Neuron (in vitro differentiated cells): ENCODE measurements at regions not wholly inside any gene's neighbourhood (a gene's known extent, or its start where the extent isn't known, plus 50 kb on each side); places are given as distances from the start of the nearest gene placed in this dataset.

ENCODE experiments used
- H2AFZ ChIP-seq: one replicate; pipeline ENCODE4 v1.6.1; 2013; ENCODE audit warnings: low read depth, mild to moderate bottlenecking, inconsistent platforms, low read length, moderate library complexity
- H3K27me3 ChIP-seq: one replicate; pipeline ENCODE4 v1.6.1; 2013; ENCODE audit warnings: low read length; ENCODE audit not compliant: insufficient read depth
- H3K36me3 ChIP-seq: one replicate; pipeline ENCODE4 v1.6.1; 2013; ENCODE audit warnings: low read length; ENCODE audit not compliant: insufficient read depth
- H3K4me1 ChIP-seq: one replicate; pipeline ENCODE4 v1.6.1; 2013; ENCODE audit warnings: low read length; ENCODE audit not compliant: insufficient read depth
- H3K4me3 ChIP-seq: 2 replicates; pipeline ENCODE4 v1.5.1; 2013; ENCODE audit warnings: mild to moderate bottlenecking, low read length, moderate library complexity
- H3K9me3 ChIP-seq: one replicate; pipeline ENCODE4 v1.6.1; 2013; ENCODE audit warnings: low read length

GRCh38 chr4:67124716-67125115, 420.6 kb downstream of the CENPC start:
- H2AFZ ChIP-seq = no peak overlapping the region

DNA sequence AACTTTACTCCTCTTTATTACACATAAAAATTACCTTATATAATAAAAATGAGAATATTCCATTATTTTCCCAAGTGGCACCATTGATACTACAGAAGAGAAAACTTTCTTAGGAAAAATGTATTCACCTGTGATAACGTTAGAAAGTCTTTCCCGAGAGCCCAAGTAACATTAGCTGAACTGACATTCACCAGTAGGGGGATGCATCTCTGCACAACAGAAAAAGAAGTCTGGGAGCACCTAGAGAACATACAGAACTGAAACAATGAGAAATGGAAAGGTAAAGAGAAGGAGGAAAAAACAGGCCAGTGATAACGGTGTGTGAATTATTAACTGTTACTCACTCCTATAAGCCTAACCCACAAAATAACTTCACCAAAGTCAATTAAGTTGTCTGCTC, 423.3 kb downstream of the CENPC start:
- Histone ChIP-seq H3K27me3 (no peaks in the 10 kb centered on the region), H3K36me3 (no peaks in the 10 kb centered on the region), H3K4me3 (no peak overlapping the region), H3K9me3 (no peaks in the 10 kb centered on the region), H3K4me1 (peaks cover 8% of the 10 kb centered on the region), H2AFZ (no peak overlapping the region)

More at GRCh38 chr4:67124716-67125115, 420.6 kb downstream of the CENPC start:
- Histone ChIP-seq H3K36me3 (no peaks in the 10 kb centered on the region), H3K4me3 (no peak overlapping the region), H3K4me1 (peaks cover 8% of the 10 kb centered on the region), H3K9me3 (no peaks in the 10 kb centered on the region), H3K27me3 (no peaks in the 10 kb centered on the region)

- no peak overlapping the region for H3K4me3 ChIP-seq
- H3K4me1 ChIP-seq = peaks cover 8% of the 10 kb centered on the region
- no peaks in the 10 kb centered on the region for H3K9me3 ChIP-seq
- H3K36me3 ChIP-seq = no peaks in the 10 kb centered on the region
- H2AFZ ChIP-seq = no peak overlapping the region
- H3K27me3 ChIP-seq = no peaks in the 10 kb centered on the region
These were observed 424.9 kb downstream of the CENPC start for GRCh38 chr4:67120369-67120768.

GRCh38 chr4:67109276-67109675, 436.0 kb downstream of the CENPC start:
- Histone ChIP-seq H3K4me3 (no peak overlapping the region), H3K4me1 (peaks cover 4% of the 10 kb centered on the region), H3K27me3 (no peaks in the 10 kb centered on the region), H3K9me3 (no peaks in the 10 kb centered on the region), H3K36me3 (no peaks in the 10 kb centered on the region), H2AFZ (no peak overlapping the region)

DNA sequence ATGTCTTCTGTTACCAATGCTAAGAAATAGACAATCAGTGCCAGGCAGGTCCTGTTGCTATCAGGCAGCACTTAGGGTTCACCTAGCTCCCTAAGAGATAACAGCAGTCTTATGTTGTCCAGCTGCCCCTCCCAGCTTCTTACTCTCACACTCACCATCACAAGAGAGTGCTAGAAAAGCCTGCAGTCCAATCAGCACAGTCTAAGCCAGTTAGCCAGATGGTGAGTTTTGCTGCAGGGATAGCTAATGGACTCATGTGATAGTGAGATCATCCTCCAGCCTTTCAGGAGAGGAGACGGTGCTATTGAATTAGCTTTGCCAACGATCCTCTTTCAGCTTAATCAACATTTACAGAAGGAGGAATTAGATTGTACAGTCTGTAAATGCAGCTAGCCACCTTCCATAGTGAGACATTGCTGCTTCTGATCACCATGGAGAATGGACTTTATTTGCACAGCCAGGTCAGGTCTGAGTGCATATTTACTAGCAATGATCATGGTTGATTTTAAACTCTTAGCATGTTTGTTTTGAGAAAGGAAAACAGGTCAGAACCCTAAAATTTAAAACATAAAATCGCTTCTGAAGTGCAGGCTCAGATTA, 438.3 kb downstream of the CENPC start:
- Histone ChIP-seq H3K36me3 (no peaks in the 10 kb centered on the region), H2AFZ (no peak overlapping the region), H3K4me1 (peaks cover 4% of the 10 kb centered on the region), H3K4me3 (no peak overlapping the region), H3K27me3 (no peaks in the 10 kb centered on the region), H3K9me3 (no peaks in the 10 kb centered on the region)

GRCh38 chr4:67104145-67104544, 441.2 kb downstream of the CENPC start:
- no peaks in the 10 kb centered on the region for H3K27me3 ChIP-seq

DNA sequence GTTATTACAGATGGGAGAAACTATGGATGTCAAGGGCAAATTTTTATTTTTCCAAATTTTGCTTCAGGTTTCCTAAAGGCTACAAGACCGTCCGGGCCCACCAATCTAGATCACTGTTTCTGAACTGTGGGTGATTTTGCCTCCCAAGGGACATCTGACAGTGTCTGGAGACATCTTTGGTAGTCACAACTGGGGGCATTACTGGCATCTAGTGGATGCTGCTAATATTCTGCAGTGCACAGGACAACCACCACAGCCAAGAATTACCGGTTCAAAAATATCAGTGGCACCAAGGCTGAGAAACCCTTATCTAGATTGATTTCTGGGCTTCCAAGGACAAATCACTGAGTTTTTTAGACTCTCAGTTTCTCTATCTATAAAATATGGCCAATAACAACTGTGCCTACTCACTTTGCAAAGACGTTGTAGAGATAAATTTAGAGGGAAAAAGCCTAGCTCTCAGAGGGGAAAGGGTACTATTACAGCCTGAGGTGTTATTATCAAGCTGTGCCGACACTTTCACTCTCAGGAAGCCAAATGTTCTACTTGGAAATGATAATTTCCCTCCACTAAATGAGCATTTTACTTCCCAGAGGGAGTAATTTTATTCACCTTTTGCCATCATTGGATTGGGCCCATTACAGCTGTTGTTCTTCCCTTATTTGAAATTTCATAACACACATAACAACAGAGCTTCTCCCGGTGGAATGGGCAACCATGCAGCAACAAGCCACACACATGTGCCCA, 442.1 kb downstream of the CENPC start:
- Histone ChIP-seq H3K4me3 (no peak overlapping the region), H2AFZ (no peak overlapping the region), H3K4me1 (peaks cover 4% of the 10 kb centered on the region), H3K27me3 (no peaks in the 10 kb centered on the region), H3K9me3 (no peaks in the 10 kb centered on the region), H3K36me3 (no peaks in the 10 kb centered on the region)

More at GRCh38 chr4:67104145-67104544, 441.2 kb downstream of the CENPC start:
- Histone ChIP-seq H3K36me3 (no peaks in the 10 kb centered on the region), H3K4me3 (no peak overlapping the region), H3K4me1 (peaks cover 4% of the 10 kb centered on the region), H3K9me3 (no peaks in the 10 kb centered on the region), H2AFZ (peak overlapping the region; percentile 3)

- Histone ChIP-seq H3K4me1 (peaks cover 4% of the 10 kb centered on the region), H3K36me3 (no peaks in the 10 kb centered on the region), H3K27me3 (no peaks in the 10 kb centered on the region), H3K9me3 (no peaks in the 10 kb centered on the region), H2AFZ (no peak overlapping the region), H3K4me3 (no peak overlapping the region)
These were observed 443.7 kb downstream of the CENPC start for GRCh38 chr4:67101612-67102011.

- Histone ChIP-seq H3K36me3 (no peaks in the 10 kb centered on the region), H3K27me3 (no peaks in the 10 kb centered on the region), H3K4me1 (no peaks in the 10 kb centered on the region), H3K9me3 (no peaks in the 10 kb centered on the region), H3K4me3 (no peak overlapping the region), H2AFZ (no peak overlapping the region)
These were observed 453.0 kb downstream of the CENPC start for GRCh38 chr4:67092351-67092750.

DNA sequence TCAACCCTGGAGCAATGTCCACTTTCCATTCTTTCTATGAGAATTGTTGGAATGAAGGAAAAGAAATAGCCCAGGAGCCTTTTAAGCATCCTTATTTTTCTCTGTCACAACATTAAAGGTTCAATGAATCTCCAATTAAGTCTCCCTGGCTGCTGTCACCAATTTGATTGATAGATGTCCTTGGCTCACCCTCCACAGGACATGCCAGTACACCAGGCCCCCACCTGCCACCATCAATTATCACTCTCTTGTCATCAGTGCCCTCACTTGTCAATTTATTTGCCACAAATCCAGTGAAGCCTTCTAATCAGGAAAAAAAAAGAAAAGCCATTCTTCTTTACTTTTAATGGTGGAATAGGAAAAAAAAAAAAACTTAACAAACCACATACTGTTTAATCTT, 453.6 kb downstream of the CENPC start:
- no peak overlapping the region for H3K4me3 ChIP-seq

DNA sequence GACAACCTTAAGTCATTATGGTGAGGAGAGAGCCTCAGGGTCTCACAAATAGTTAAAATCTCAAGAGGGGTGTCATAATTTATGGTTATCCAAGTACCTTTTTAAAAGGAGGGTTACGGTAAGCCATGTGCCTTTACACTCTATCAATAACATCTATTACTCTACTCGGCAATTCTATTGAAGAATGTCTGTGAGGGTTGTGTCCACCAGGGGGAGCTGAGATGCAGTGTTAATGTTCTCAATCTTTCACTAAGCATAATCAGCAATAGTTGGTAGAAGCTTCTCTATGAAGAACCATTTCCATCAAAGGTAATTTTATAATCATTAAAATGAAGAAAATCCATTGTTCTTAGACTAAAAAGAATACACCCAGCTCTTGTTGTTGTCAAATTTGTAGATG, 457.4 kb downstream of the CENPC start:
- Histone ChIP-seq H3K4me1 (peaks cover 18% of the 10 kb centered on the region), H3K27me3 (no peaks in the 10 kb centered on the region), H3K4me3 (no peak overlapping the region), H2AFZ (no peak overlapping the region), H3K9me3 (no peaks in the 10 kb centered on the region), H3K36me3 (no peaks in the 10 kb centered on the region)

More for the DNA sequence above, 453.6 kb downstream of the CENPC start:
- Histone ChIP-seq H3K4me1 (no peaks in the 10 kb centered on the region), H2AFZ (no peak overlapping the region), H3K36me3 (no peaks in the 10 kb centered on the region), H3K9me3 (no peaks in the 10 kb centered on the region), H3K27me3 (no peaks in the 10 kb centered on the region)

GRCh38 chr4:67084783-67085182, 460.5 kb downstream of the CENPC start:
- no peaks in the 10 kb centered on the region for H3K9me3 ChIP-seq
- no peaks in the 10 kb centered on the region for H3K27me3 ChIP-seq
- H3K36me3 ChIP-seq = no peaks in the 10 kb centered on the region
- peaks cover 18% of the 10 kb centered on the region for H3K4me1 ChIP-seq
- no peak overlapping the region for H3K4me3 ChIP-seq
- H2AFZ ChIP-seq = no peak overlapping the region

- Histone ChIP-seq H2AFZ (no peak overlapping the region), H3K4me3 (no peak overlapping the region), H3K9me3 (no peaks in the 10 kb centered on the region), H3K36me3 (no peaks in the 10 kb centered on the region), H3K27me3 (no peaks in the 10 kb centered on the region), H3K4me1 (peaks cover 18% of the 10 kb centered on the region)
These were observed 461.8 kb downstream of the CENPC start for GRCh38 chr4:67083496-67083895.
